Lower lobe of right lung (tissue), 2 donors: ENCODE measurements at regions not wholly inside any gene's neighbourhood (a gene's known extent, or its start where the extent isn't known, plus 50 kb on each side); places are given as distances from the start of the nearest gene placed in this dataset.
"Not testable (repeated sequence)": the region's sequence is repeated elsewhere in the genome, so short reads cannot be mapped to it uniquely, and the experiment has no call there.

Source experiments
- ATAC-seq, 2 donors: fragments of 200-7000 bp; cut with Tn5 transposase; one replicate each; pipeline ENCODE4 v1.9.1; 2020 to 2022; ENCODE audit warnings: mild to moderate bottlenecking in 2 of 2, moderate library complexity in 2 of 2
- DNase-seq: peaks from one replicate; pipeline ENCODE4 v3.0.0-alpha.2; 2020
- H3K27ac ChIP-seq: fragments of 200-600 bp; one replicate; pipeline ENCODE4 v1.8.0; 2022
- H3K27me3 ChIP-seq: fragments of 200-600 bp; one replicate; pipeline ENCODE4 v1.8.0; 2022; ENCODE audit warnings: low read depth
- H3K36me3 ChIP-seq: fragments of 200-600 bp; one replicate; pipeline ENCODE4 v1.8.0; 2022; ENCODE audit warnings: mild to moderate bottlenecking
- H3K4me1 ChIP-seq: fragments of 200-600 bp; one replicate; pipeline ENCODE4 v1.8.0; 2022
- H3K4me3 ChIP-seq: fragments of 200-600 bp; one replicate; pipeline ENCODE4 v1.8.0; 2022; ENCODE audit warnings: mild to moderate bottlenecking
- H3K9me3 ChIP-seq: fragments of 200-600 bp; one replicate; pipeline ENCODE4 v1.8.0; 2022
- CTCF ChIP-seq: fragments of 200-600 bp; IDR thresholded peaks from one replicate; pipeline ENCODE4 v1.8.0; 2022; ENCODE audit warnings: antibody characterized with exemption, mild to moderate bottlenecking
- intact Hi-C: fragments of 100-400 bp; cut with DNase I; formaldehyde crosslinking; loops from one replicate; pipeline ENCODE4 v1.11.0; 2022
- donor health status: DM: no; HTN: yes; CAD: no; lungs with severe emphysema.

- Histone ChIP-seq H3K36me3 (no peaks in the 10 kb centered on the region), H3K27ac (no peak overlapping the region), H3K4me1 (no peaks in the 10 kb centered on the region), H3K9me3 (no peaks in the 10 kb centered on the region), H3K4me3 (no peak overlapping the region), H3K27me3 (no peaks in the 10 kb centered on the region)
- intact Hi-C loops, result no loop called here
- ATAC-seq (no peak), DNase-seq (no peak)
- no peak for TF ChIP-seq CTCF
Observed at GRCh38 chr6:17212546-17213371, 68.4 kb upstream of the RBM24 start.

- no peaks in the 10 kb centered on the region for H3K27me3 ChIP-seq
- DNase-seq (no peak), ATAC-seq (no peak)
- H3K4me3 ChIP-seq, result no peak overlapping the region
- H3K27ac ChIP-seq, result no peak overlapping the region
- H3K4me1 ChIP-seq, result no peaks in the 10 kb centered on the region
- intact Hi-C loops, result no loop called here
- TF ChIP-seq CTCF, result no peak
- no peaks in the 10 kb centered on the region for H3K36me3 ChIP-seq
- H3K9me3 ChIP-seq, result no peaks in the 10 kb centered on the region
Observed at GRCh38 chr6:17214106-17214505, 67.1 kb upstream of the RBM24 start.

- H3K9me3 ChIP-seq, intact Hi-C loops, H3K4me1 ChIP-seq, DNase-seq, H3K27ac ChIP-seq, ATAC-seq, H3K36me3 ChIP-seq, H3K4me3 ChIP-seq, H3K27me3 ChIP-seq: not testable (repeated sequence)
Observed at GRCh38 chr6:17216972-17217371, 64.2 kb upstream of the RBM24 start.

GRCh38 chr6:17218023-17218748 lies 63.0 kb upstream of the RBM24 start:
- DNase-seq, result no peak
- no peak for ATAC-seq
- no peaks in the 10 kb centered on the region for H3K36me3 ChIP-seq
- intact Hi-C loops, result no loop called here
- no peak overlapping the region for H3K27ac ChIP-seq
- no peaks in the 10 kb centered on the region for H3K27me3 ChIP-seq
- no peaks in the 10 kb centered on the region for H3K9me3 ChIP-seq
- no peaks in the 10 kb centered on the region for H3K4me1 ChIP-seq
- H3K4me3 ChIP-seq, result no peak overlapping the region
- TF ChIP-seq CTCF, result no peak

DNA sequence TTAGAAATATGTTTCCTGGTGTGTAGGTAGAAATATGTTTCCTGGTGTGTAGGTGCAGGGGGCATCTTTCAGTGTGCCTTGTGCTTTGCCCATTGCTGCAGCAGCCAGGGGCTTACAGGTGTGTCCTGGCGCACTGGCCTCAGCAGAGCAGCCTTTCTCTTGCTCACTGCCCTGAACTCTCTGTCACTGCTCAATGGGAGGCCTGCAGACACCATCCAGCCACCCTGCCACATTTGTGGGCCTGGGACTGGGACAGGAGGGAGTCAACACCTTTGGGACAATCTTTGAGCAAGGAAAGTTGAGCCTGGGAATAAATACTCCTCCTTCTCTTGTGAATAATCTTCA lies 62.4 kb upstream of the RBM24 start:
- intact Hi-C loops, result no loop called here
- no peaks in the 10 kb centered on the region for H3K36me3 ChIP-seq
- H3K9me3 ChIP-seq, result no peaks in the 10 kb centered on the region
- no peak overlapping the region for H3K4me3 ChIP-seq
- no peaks in the 10 kb centered on the region for H3K4me1 ChIP-seq
- H3K27me3 ChIP-seq, result no peaks in the 10 kb centered on the region
- DNase-seq, result no peak
- TF ChIP-seq CTCF, result no peak
- no peak overlapping the region for H3K27ac ChIP-seq
- no peak for ATAC-seq

DNA sequence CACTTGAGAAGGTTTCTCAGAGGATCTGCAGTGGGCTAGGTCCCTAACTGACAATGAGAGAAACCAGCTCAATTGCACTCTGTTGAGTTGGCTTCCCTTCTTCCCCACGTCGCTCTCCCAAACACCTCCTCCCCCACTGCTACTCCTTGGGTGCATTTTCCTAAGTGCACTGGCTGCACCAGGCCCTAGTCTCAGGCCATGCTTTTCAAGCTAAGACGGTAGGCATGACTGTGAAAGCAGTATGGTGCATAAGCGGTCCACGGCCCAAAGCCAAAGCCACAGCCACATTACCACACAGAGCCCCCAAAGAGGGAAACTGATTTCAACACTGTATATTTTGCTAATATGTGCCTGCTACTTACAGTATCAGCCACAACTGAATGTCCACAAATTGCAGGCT lies 62.1 kb upstream of the RBM24 start:
- intact Hi-C loops, result no loop called here
- no peak overlapping the region for H3K27ac ChIP-seq
- H3K9me3 ChIP-seq, result no peaks in the 10 kb centered on the region
- no peak for TF ChIP-seq CTCF
- H3K4me3 ChIP-seq, result no peak overlapping the region
- ATAC-seq, result no peak
- H3K4me1 ChIP-seq, result no peaks in the 10 kb centered on the region
- no peaks in the 10 kb centered on the region for H3K27me3 ChIP-seq
- no peaks in the 10 kb centered on the region for H3K36me3 ChIP-seq
- DNase-seq, result no peak
